K562 (cell line): ENCODE measurements at regions not wholly inside any gene's neighbourhood (a gene's known extent, or its start where the extent isn't known, plus 50 kb on each side); places are given as distances from the start of the nearest gene placed in this dataset.

Experiments used
- ATAC-seq: fragments of 200-7000 bp; cut with Tn5 transposase; 3 replicates; pipeline ENCODE4 v1.9.1; 2020; ENCODE audit warnings: moderate library complexity
- BruUV-seq: library from RNA; stranded (reverse); fragments of 400-500 nt; replicated peaks from 2 replicates; lab custom pipeline; 2021; lab: Mats Ljungman, UMichigan
- CTCF ChIA-PET: fragments of 300-600 bp; formaldehyde crosslinking; extraction: SDS; loops from one replicate; lab custom pipeline; 2021; ENCODE audit warnings: low intra/inter-chr PET ratio; lab: Yijun Ruan, JAX
- POLR2A ChIA-PET: fragments of 300-600, 350-650 bp; sonication (Branson Sonifier 250); formaldehyde crosslinking; extraction: SDS; loops from one replicate; lab custom pipeline; 2021; ENCODE audit warnings: antibody characterized with exemption, inconsistent platforms; lab: Yijun Ruan, JAX
- DNase-seq, 4 experiments: peaks; one replicate each; pipeline versions ENCODE4 v3.0.0 to v3.0.0-alpha.2; 2011 to 2018; ENCODE audit warnings: low spot score in 3 of 4, mixed read lengths in 3 of 4; ENCODE audit errors: extremely low read depth in 1 of 4
- FAIRE-seq: peaks from 2 replicates; lab custom pipeline; 2011; peaks lifted over from hg19 to GRCh38; lab: Jason Lieb, UNC
- H2AFZ ChIP-seq: 2 replicates; pipeline ENCODE4 v1.6.0; 2011; ENCODE audit warnings: low read depth, low read length, control low read depth, inconsistent platforms
- H3K27ac ChIP-seq: fragments of 200-600 bp; 3 replicates; pipeline ENCODE4 v1.8.0; 2011; ENCODE audit warnings: low read depth, mild to moderate bottlenecking, control low read depth, inconsistent platforms, low read length, moderate library complexity, mixed read lengths; ENCODE audit errors: extremely low read depth
- H3K27me3 ChIP-seq, 2 experiments: fragments of 300-600 bp in 1 of 2; 2 replicates in 1 of 2; 3 replicates in 1 of 2; pipeline versions ENCODE4 v1.6.0 to v1.8.0; 2011; ENCODE audit warnings: inconsistent platforms in 2 of 2, low read length in 2 of 2, mild to moderate bottlenecking in 1 of 2, mixed read lengths in 1 of 2, moderate library complexity in 1 of 2; ENCODE audit not compliant: control insufficient read depth in 2 of 2, insufficient read depth in 2 of 2
- H3K36me3 ChIP-seq: fragments of 300-600 bp; 3 replicates; pipeline ENCODE4 v1.8.0; 2011; ENCODE audit warnings: mild to moderate bottlenecking, low read length, inconsistent platforms; ENCODE audit not compliant: control insufficient read depth, insufficient read depth
- H3K4me1 ChIP-seq, 2 experiments: fragments of 200-600 bp in 1 of 2; replicated peaks in 1 of 2; 2 replicates in 1 of 2; 3 replicates in 1 of 2; pipeline versions ENCODE4 v1.5.1 to v1.8.0; 2011; ENCODE audit warnings: inconsistent platforms in 2 of 2, low read length in 2 of 2, mild to moderate bottlenecking in 1 of 2, mixed read lengths in 1 of 2, moderate library complexity in 1 of 2; ENCODE audit not compliant: control insufficient read depth in 2 of 2, insufficient read depth in 2 of 2
- H3K4me2 ChIP-seq: 2 replicates; pipeline ENCODE4 v1.6.1; 2011; ENCODE audit warnings: low read length, control low read depth, inconsistent platforms, mixed read lengths; ENCODE audit not compliant: insufficient read depth
- H3K4me3 ChIP-seq: fragments of 200-600 bp; sonication (generic), shearing (Covaris generic); 2 replicates; pipeline ENCODE4 v1.5.1; 2016; ENCODE audit warnings: control low read depth, inconsistent platforms
- H3K79me2 ChIP-seq: fragments of 200-600 bp; 3 replicates; pipeline ENCODE4 v1.8.0; 2011; ENCODE audit warnings: low read length, inconsistent platforms; ENCODE audit not compliant: control insufficient read depth, insufficient read depth
- H3K9ac ChIP-seq, 2 experiments: 2 replicates each; pipeline versions ENCODE4 v1.6.0 to v1.6.1; 2011; ENCODE audit warnings: low read depth in 2 of 2, low read length in 2 of 2, control low read depth in 1 of 2, inconsistent platforms in 1 of 2, mild to moderate bottlenecking in 1 of 2, mixed read lengths in 1 of 2; ENCODE audit not compliant: insufficient read depth in 1 of 2
- H3K9me1 ChIP-seq: one replicate; pipeline ENCODE4 v1.6.0; 2011; ENCODE audit warnings: inconsistent platforms, mild to moderate bottlenecking, low read length, moderate library complexity; ENCODE audit not compliant: control insufficient read depth, insufficient read depth
- H3K9me3 ChIP-seq: replicated peaks from 2 replicates; pipeline ENCODE4 v1.5.1; 2011; ENCODE audit warnings: low read depth, low read length, inconsistent platforms; ENCODE audit not compliant: control insufficient read depth, insufficient read depth
- H4K20me1 ChIP-seq: replicated peaks from 2 replicates; pipeline ENCODE4 v1.6.1; 2011; ENCODE audit warnings: low read length, inconsistent platforms, mixed read lengths; ENCODE audit not compliant: control insufficient read depth, insufficient read depth
- GABPB1 ChIP-seq: sonication (generic); formaldehyde crosslinking; IDR thresholded peaks from 2 replicates; pipeline ENCODE4 v1.8.0; 2022; ENCODE audit warnings: mild to moderate bottlenecking, missing genetic modification reagents
- PREB ChIP-seq: sonication (generic); formaldehyde crosslinking; IDR thresholded peaks from 2 replicates; pipeline ENCODE4 v1.8.1; 2023; ENCODE audit warnings: mild to moderate bottlenecking, missing genetic modification reagents
- WGBS: fragments of 100-300 bp; shearing (Covaris generic); methylation state at CpG from one replicate; pipeline ENCODE4 v1.1.6; 2016; ENCODE audit warnings: low coverage, mixed read lengths; ENCODE audit not compliant: insufficient coverage; ENCODE audit errors: missing lambda C conversion rate; 5-methylcytosine and 5-hydroxymethylcytosine counted together
- in situ Hi-C: fragments of 300-500 bp; cut with MboI; formaldehyde crosslinking; loops from 4 replicates; pipeline ENCODE4 v1.15.0; 2018; ENCODE audit warnings: inconsistent platforms, mixed read lengths
- intact Hi-C: fragments of 100-400 bp; cut with micrococcal nuclease; formaldehyde crosslinking; loops from 2 replicates; pipeline ENCODE4 v1.14.2; 2022
- TF ChIP-seq, protein P1 (sequence below): sonication (generic); formaldehyde crosslinking; IDR thresholded peaks from 2 replicates; pipeline ENCODE4 v1.8.1; 2023; ENCODE audit warnings: mild to moderate bottlenecking, missing genetic modification reagents

- H4K20me1 ChIP-seq: no peaks in the 10 kb centered on the region
- H3K4me1 ChIP-seq: no peaks in the 10 kb centered on the region
- DNase-seq (no peak), FAIRE-seq (no peak)
- H3K27me3 ChIP-seq: no peaks in the 10 kb centered on the region
- H2AFZ ChIP-seq: no peak overlapping the region
- intact Hi-C loops: no loop called here
- no peak for TF ChIP-seq PREB (CRISPR knock-in tag)
- TF ChIP-seq, protein P1, sequence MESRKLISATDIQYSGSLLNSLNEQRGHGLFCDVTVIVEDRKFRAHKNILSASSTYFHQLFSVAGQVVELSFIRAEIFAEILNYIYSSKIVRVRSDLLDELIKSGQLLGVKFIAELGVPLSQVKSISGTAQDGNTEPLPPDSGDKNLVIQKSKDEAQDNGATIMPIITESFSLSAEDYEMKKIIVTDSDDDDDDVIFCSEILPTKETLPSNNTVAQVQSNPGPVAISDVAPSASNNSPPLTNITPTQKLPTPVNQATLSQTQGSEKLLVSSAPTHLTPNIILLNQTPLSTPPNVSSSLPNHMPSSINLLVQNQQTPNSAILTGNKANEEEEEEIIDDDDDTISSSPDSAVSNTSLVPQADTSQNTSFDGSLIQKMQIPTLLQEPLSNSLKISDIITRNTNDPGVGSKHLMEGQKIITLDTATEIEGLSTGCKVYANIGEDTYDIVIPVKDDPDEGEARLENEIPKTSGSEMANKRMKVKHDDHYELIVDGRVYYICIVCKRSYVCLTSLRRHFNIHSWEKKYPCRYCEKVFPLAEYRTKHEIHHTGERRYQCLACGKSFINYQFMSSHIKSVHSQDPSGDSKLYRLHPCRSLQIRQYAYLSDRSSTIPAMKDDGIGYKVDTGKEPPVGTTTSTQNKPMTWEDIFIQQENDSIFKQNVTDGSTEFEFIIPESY (CRISPR knock-in tag): no peak
- TF ChIP-seq GABPB1 (CRISPR knock-in tag): no peak
- TF ChIP-seq, all 486 proteins: peak for 0
- no peak for ATAC-seq
- in situ Hi-C loops: no loop called here
- H3K9ac ChIP-seq: no peak overlapping the region
- H3K27ac ChIP-seq: no peak overlapping the region
- no peaks in the 10 kb centered on the region; the same call in 2 of the 3 replicates for H3K79me2 ChIP-seq
- H3K36me3 ChIP-seq: no peaks in the 10 kb centered on the region
- H3K4me2 ChIP-seq: no peak overlapping the region
- ChIA-PET POLR2A (interaction anchor here (0.6 kb wide), 1 partner anchor 281 kb away, joined by 3 read pairs; no protein-coding TSS in a partner anchor), CTCF (no interaction called here)
- BruUV-seq: no TSS peak
- H3K9me1 ChIP-seq: no peaks in the 10 kb centered on the region
- no peak overlapping the region for H3K4me3 ChIP-seq
- H3K9me3 ChIP-seq: no peaks in the 10 kb centered on the region
- 1% methylated on average over 4 of the region's 4 CpGs for WGBS
These were observed 393.5 kb upstream of the MON1B start for GRCh38 chr16:76797457-76797856.
